ENCODE measurements at regions not wholly inside any gene's neighbourhood (a gene's known extent, or its start where the extent isn't known, plus 50 kb on each side); places are given as distances from the start of the nearest gene placed in this dataset.

- H4K91ac ChIP-seq (replicated peaks; ENCODE audit: insufficient read length, low read length), result no peak overlapping the region
- H3K79me1 ChIP-seq (ENCODE audit: low read depth, low read length), result no peaks in the 10 kb centered on the region
- H3K23me2 ChIP-seq (ENCODE audit: low read depth, low read length), result no peaks in the 10 kb centered on the region
- FAIRE-seq, result no peak
- 94% methylated on average over 3 of the region's 3 CpGs; no CpG with 5 or more reads in 1 of the 2 experiments for WGBS, 2 experiments (ENCODE audit: extremely low coverage in 1 of 2, insufficient coverage in 1 of 2, insufficient read length in 1 of 2, insufficient replicate concordance in 2 of 2, low coverage in 1 of 2, low lambda C conversion rate in 2 of 2, missing lambda C conversion rate in 1 of 2)
- H2AFZ ChIP-seq (ENCODE audit: low read length), result no peak overlapping the region; the same call in 1 of the 2 replicates
- no peaks in the 10 kb centered on the region for H3K79me2 ChIP-seq (ENCODE audit: control insufficient read depth in 1 of 2, insufficient read depth in 2 of 2, low read length in 2 of 2)
- H3K4me3 ChIP-seq (ENCODE audit: extremely low read depth in 1 of 4, insufficient read depth in 2 of 4, low read depth in 3 of 4, low read length in 4 of 4), result no peak overlapping the region
- no peak overlapping the region for H4K5ac ChIP-seq (ENCODE audit: insufficient read length, low read depth, low read length)
- no peak overlapping the region for H3K9ac ChIP-seq (replicated peaks in 1 of 4; ENCODE audit: extremely low read depth in 1 of 4, low read depth in 3 of 4, low read length in 3 of 4)
- H4K20me1 ChIP-seq (replicated peaks in 1 of 2; ENCODE audit: control insufficient read depth in 1 of 2, insufficient read depth in 2 of 2, low read length in 2 of 2), result no peaks in the 10 kb centered on the region
- H2BK12ac ChIP-seq (ENCODE audit: low read depth, low read length), result no peak overlapping the region
- no peak overlapping the region for H2BK120ac ChIP-seq (replicated peaks; ENCODE audit: low read depth, low read length)
- no peaks in the 10 kb centered on the region; a peak in 1 of 7 replicates for H3K4me1 ChIP-seq (replicated peaks in 1 of 4; ENCODE audit: control insufficient read depth in 3 of 4, insufficient read depth in 4 of 4, low read length in 3 of 4)
- no peak overlapping the region for H2BK5ac ChIP-seq (ENCODE audit: low read depth, low read length)
- H3K14ac ChIP-seq (ENCODE audit: insufficient read length), result no peak overlapping the region
- no peaks in the 10 kb centered on the region for H3K27me3 ChIP-seq (replicated peaks in 1 of 4; ENCODE audit: control insufficient read depth in 3 of 4, extremely low read depth in 1 of 4, insufficient read depth in 3 of 4, low read length in 3 of 4)
- no peak overlapping the region for H4K8ac ChIP-seq (ENCODE audit: extremely low read depth, insufficient read depth, low read length)
- no peak for DNase-seq (ENCODE audit: low read depth in 1 of 2, low spot score in 2 of 2)
- ChIA-PET POLR2A (ENCODE audit: partially characterized antibody) (no interaction called here), CTCF (ENCODE audit: partially characterized antibody) (interaction anchor here (0.6 to 1.5 kb wide), 2 partner anchors 17 to 326 kb away, joined by 3 to 6 read pairs; no protein-coding TSS in a partner anchor)
- H3K18ac ChIP-seq (ENCODE audit: extremely low read depth, low read length), result no peak overlapping the region
- H3K27ac ChIP-seq (ENCODE audit: low read depth, low read length), result no peak overlapping the region
- H3K56ac ChIP-seq (replicated peaks; ENCODE audit: insufficient read length, low read depth, low read length), result no peak overlapping the region
- no peaks in the 10 kb centered on the region for H3K9me3 ChIP-seq (ENCODE audit: insufficient read depth in 2 of 2, low read depth in 1 of 2, low read length in 1 of 2)
- no peak overlapping the region for H3K4ac ChIP-seq (replicated peaks; ENCODE audit: insufficient read length, low read depth, low read length)
- no peak overlapping the region for H3K23ac ChIP-seq (ENCODE audit: insufficient read length)
- H2BK15ac ChIP-seq (ENCODE audit: low read length), result no peak overlapping the region
- no peak overlapping the region for H2BK20ac ChIP-seq (ENCODE audit: low read length)
- H3K36me3 ChIP-seq (ENCODE audit: control insufficient read depth in 2 of 4, insufficient read depth in 4 of 4, low read length in 3 of 4), result no peaks in the 10 kb centered on the region
- no peak overlapping the region for H2AK5ac ChIP-seq (ENCODE audit: low read depth, low read length)
- H3K4me2 ChIP-seq (ENCODE audit: insufficient read depth in 1 of 2, low read depth in 2 of 2, low read length in 2 of 2), result no peak overlapping the region
- TF ChIP-seq EGR1 (IDR thresholded peaks at IDR 0.05; ENCODE audit: borderline replicate concordance, low read depth, low read length) (no peak), CTBP2 (IDR thresholded peaks at IDR 0.05; ENCODE audit: borderline replicate concordance, insufficient read depth, insufficient read length, low read length) (no peak), PHF8 (conservative IDR thresholded peaks at IDR 0.05; ENCODE audit: low read depth, low read length) (no peak), SRF (IDR thresholded peaks at IDR 0.05; ENCODE audit: low read depth, low read length) (no peak), HDAC2 (IDR thresholded peaks at IDR 0.05; ENCODE audit: borderline replicate concordance in 1 of 2, low read depth in 2 of 2, low read length in 2 of 2) (no peak), CHD2 (IDR thresholded peaks at IDR 0.05; ENCODE audit: low read length) (no peak), NANOG (IDR thresholded peaks at IDR 0.05; ENCODE audit: insufficient read depth, low read depth, low read length, poor library complexity, severe bottlenecking) (no peak), BRCA1 (IDR thresholded peaks at IDR 0.05; ENCODE audit: low read depth, low read length) (no peak), ASH2L (IDR thresholded peaks at IDR 0.05; ENCODE audit: low read length) (no peak), MAX (IDR thresholded peaks at IDR 0.05) (no peak), ATF2 (IDR thresholded peaks at IDR 0.05; ENCODE audit: low read length) (no peak)
- TF ChIP-seq, protein P1, sequence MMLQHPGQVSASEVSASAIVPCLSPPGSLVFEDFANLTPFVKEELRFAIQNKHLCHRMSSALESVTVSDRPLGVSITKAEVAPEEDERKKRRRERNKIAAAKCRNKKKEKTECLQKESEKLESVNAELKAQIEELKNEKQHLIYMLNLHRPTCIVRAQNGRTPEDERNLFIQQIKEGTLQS (IDR thresholded peaks at IDR 0.05; ENCODE audit: insufficient read depth, low read depth, low read length), result no peak
Observed at GRCh38 chr9:31321686-31322085, 1062.8 kb upstream of the ACO1 start.
